NCI-H146 (cell line): ENCODE measurements at regions not wholly inside any gene's neighbourhood (a gene's known extent, or its start where the extent isn't known, plus 50 kb on each side); places are given as distances from the start of the nearest gene placed in this dataset.

Experiments
- DNase-seq: peaks from one replicate; lab custom pipeline; 2025; lab: John Stamatoyannopoulos, UW

- peak; percentile 0 for DNase-seq
These were observed 833.6 kb upstream of the AGA start for GRCh38 chr4:178275671-178276360.

DNA sequence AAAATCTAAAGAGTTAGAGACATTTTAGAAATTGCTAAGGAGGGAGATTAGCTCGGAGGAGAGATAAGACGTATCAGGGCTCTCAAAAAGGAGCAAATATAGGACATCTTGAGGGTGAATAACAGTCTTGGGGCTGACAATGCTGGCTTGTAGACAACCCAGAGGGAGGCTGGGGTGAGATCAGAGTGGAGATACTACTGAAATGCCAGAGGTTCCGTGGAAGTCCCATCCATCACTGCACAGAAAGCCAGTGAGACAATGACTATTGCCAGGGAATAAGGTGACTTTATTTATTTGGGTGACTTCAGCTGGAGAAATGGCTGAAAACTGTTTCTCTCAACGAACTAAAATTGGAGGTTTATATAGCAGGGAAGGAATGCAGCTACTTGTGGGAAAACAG is 838.1 kb upstream of the AGA start:
- DNase-seq = no peak

GRCh38 chr4:178288462-178288861 is 846.2 kb upstream of the AGA start:
- DNase-seq = no peak

GRCh38 chr4:178293601-178294000 is 851.4 kb upstream of the AGA start:
- DNase-seq = no peak

GRCh38 chr4:178296669-178297068 is 854.4 kb upstream of the AGA start:
- DNase-seq = peak; percentile 1

GRCh38 chr4:178306565-178306964 is 864.3 kb upstream of the AGA start:
- DNase-seq = no peak

DNA sequence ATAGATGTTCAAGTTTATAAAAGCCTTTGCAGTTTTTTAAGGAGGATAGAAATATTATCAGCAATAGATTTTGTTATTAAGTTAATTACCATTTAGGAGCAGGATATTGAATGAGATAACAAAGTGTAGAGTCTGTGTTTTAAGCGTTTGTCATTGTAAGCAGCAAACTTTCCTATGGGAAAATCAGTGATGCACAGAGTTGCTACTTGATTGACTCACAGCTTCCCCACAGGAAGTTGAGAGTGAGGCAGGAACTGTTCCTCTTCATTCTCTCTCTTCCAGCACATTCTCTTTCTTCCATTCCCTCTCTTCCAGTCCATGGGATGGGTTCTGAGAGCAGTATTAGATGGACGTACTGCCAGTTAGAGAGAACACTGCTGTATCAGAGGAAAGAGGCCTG is 867.7 kb upstream of the AGA start:
- no peak for DNase-seq

- DNase-seq = no peak
These were observed 869.8 kb upstream of the AGA start for GRCh38 chr4:178311997-178312396.

DNA sequence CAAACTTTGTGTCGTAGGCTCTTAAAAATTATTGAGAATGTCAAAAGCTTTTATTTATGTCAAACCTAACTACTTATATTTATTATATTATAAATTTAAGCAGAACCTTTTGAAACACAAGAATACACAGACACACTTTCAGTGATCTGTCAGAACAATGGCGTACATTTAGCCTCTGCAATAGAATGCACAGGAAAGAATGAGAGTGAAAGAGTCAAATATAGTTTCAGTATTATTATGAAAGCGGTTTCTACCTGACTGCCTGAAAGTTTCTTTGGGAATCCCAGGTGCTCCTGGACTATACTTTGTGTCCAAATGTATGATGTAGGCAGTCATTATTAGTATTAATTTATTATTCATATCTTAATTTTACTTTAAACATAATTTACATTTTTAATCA is 872.0 kb upstream of the AGA start:
- DNase-seq = no peak

DNA sequence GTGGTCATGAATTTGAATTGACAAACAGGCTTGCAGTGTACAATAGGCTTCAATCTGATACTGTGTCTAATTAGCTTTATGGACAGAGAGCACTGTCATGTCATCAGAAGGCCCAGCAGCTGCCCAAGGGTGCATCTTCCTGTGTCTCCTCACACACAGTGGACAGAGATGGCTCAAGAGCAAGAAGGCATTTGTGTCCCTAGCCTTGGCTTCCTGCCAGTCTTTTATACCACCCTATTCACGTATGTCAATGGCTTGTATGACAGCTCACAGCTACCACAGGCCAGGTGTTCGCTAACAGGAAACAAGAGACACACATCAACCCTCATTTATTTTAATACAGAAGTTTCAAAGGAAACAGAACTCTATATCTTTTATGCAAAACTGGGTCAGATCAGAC is 874.0 kb upstream of the AGA start:
- DNase-seq = peak; percentile 62

GRCh38 chr4:178320003-178320402 is 877.8 kb upstream of the AGA start:
- DNase-seq = no peak

DNA sequence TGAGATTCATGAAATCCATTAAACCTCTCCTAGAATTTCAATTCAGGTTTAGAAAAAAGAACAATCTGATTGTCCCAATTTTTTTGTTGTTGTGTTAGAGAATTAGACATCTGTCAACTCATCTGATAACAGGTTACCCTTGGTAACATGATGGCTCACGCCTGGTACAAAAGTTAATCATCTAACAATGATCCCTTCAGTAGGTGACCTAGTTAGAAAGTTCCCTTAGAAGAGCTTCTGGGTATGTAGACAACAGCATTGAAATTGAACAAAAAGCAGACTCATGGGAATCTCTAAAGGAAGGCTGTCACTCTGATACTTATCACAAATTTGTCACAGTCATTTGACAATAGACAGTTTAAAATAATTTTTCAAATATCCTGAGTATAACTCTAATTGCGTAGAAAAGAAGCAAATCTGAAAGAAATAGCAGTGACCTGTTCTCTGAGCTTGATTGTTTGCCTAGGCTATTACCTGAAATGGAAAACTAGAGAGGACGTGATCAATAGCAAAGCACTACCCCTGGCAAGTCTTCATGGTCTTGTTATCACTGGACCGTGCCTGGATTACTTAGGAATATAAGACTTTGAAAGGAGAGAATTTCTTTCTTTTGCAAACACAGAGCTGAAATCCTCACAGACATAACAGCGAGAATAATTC is 880.4 kb upstream of the AGA start:
- DNase-seq = no peak

DNA sequence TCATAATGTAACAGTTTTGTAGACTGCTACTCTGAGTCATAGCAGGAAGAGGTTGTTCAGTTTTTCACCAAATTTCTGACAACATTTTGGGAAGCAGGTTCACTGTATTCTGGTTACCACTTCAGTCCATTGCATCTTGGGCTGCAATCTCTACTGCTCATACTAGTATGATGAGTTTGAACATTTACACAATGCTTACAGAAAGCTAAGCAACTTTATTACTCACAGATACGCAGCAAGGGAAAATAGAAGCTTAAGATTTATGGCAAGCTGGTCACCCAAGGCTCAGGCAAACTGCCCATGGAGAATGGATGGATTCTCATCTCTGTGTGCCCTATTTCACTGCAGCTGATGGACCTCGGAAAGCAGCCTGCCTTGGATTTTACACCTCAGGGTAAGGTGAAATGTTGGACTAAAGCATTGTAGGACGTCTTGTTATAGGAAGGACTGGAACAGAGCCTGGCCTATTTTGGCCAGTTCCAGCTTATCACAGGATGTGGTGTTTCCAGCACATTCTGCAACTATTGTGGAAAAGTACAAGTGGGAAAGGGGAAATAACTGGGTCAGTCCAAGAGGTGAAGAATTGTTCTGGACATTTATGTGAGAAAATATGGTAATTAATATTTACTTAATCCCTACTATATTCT is 887.1 kb upstream of the AGA start:
- no peak for DNase-seq

DNA sequence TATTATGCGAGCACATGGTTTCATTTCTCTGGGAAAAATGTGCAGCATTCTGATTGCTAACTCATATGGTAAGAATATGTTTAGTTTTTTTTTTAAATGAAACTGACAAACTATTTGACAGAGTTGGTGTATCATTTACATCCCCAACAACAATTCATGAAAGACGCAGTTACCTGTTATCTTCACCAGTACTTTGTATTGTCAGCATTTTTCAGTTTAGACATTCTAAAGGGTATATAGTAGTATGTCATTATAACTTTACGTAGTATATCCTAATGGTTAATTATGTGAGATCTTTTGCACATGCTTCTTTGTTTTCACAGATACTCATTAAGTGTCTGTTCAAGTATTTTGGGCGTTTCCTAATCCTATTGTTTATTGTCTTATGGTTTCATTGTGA is 891.1 kb upstream of the AGA start:
- no peak for DNase-seq

GRCh38 chr4:178339769-178340168 is 897.5 kb upstream of the AGA start:
- no peak for DNase-seq

DNA sequence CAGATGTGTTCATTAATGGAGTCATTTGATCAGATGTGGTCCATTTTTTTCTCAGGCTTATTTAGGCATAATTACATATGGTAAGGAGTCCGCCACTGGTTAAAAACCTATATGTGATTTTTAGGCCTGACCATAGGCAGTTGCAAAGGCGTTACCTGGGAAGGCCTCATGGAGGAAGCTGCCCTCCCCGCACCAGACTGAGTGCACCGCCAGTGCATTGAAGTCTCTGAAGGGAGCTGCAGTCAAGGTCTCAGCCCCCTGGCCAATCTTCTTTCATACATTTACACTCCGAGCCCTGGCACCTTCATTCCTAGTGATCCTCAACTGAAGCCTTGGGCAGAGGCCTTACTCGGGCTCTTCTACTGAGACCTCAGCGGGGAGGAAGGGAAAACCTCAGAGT is 898.2 kb upstream of the AGA start:
- no peak for DNase-seq

DNA sequence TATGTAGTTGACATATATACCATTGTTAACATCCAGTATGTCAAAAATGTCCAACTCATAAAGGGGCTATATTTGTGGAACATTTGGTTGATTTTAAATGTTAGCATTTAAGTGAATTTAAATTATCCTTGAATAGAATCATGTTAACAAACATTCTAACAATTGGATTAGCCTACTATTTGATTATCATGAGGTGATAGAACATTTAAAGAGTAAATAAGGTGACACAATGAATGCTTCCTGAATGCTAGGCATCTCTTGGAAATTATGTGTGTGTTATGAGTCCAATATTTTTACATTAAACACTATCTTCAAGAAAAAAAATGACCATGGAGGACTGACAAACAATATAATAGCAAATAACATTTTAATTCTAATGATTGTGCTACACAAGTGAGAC is 901.9 kb upstream of the AGA start:
- no peak for DNase-seq

DNA sequence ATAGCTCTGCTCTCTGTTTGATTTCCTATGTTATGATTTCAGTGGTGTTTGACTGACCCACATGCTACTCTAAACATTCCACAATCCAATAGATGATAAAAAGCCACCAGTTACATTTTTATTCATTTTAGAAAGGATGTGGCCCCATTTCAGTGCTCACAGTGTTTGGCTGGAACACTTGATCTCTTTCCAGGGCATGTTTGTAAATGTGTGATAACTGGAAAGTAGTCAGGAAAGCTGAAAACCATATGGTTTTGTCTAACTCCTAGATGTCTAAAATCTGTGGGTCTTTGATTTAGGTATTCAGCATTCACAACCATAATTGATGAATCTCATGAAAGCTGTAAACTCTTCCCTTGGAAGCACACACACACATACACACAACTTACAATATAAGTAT is 904.9 kb upstream of the AGA start:
- DNase-seq = no peak

DNA sequence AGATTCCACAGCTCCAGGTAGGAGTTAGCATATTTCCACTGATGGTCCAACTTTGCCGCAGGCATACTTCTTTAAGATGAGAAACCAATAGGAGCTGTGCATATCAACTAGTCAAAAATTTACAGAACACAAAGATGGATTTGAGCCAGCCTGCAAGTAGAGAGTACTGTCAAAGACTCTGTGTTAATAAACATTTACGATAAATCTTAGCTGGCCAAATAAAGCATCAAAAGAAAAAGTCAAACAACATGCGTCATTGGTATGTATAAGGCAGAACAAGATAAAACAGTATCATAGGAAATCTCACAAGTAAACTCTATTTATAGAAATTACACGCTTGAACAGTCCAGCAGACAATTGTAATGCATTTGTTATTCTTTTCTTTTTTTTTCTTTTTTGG is 907.4 kb upstream of the AGA start:
- no peak for DNase-seq

DNA sequence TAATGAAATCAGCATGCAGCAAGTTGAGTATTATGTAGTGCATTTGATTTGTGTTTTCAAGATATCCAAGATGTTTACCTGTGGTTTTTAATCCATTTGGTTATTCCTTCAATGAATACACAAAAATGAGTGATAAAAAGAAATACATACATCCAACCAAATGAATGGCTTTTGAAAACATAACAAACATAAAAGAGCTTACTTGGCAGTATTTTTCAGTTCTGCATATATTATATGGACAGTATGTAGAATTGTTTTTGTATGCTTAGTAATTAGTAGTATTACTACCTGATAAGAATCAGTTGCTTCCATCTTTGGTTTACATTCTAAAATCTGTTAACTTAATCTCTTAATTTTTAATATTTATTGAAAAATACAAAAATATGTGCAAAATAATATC is 908.9 kb upstream of the AGA start:
- no peak for DNase-seq

DNA sequence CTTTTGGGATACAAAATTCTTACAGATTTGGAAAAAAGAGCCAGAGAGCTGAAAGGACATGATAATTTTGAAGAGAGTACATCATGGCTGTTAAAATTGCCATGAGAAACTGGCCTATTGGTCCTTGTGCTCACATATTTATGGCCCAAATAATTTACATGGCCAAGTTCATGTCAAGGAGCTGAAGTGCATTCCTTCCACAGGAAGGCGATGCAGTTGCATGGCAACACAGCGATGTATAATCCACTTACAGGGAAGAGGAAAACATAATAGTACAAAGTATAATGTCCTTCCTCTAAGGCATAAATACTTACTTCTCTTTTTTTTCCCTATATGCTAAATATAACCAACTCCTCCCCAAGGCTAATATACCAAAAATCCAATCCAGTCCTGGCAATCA is 914.5 kb upstream of the AGA start:
- DNase-seq = no peak

GRCh38 chr4:178385481-178385880 is 943.2 kb upstream of the AGA start:
- no peak for DNase-seq

DNA sequence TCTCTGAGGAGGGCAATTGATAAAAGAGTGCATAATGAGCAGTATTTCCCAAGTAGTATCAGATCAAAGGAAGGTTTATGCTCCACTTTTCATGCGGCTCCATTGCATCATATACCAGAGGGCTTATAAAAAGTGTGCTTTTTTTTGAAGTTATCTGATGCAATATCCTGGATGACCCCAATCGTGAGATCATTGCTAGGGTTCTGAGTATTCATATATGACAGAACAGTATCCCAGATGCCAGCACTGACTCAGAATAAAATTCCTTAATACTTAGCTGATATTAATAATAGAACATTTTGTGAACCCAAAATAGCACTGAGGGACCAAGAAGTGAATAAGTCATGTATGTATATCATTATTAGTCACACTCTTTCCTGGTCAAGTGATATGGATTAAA is 945.5 kb upstream of the AGA start:
- no peak for DNase-seq

DNA sequence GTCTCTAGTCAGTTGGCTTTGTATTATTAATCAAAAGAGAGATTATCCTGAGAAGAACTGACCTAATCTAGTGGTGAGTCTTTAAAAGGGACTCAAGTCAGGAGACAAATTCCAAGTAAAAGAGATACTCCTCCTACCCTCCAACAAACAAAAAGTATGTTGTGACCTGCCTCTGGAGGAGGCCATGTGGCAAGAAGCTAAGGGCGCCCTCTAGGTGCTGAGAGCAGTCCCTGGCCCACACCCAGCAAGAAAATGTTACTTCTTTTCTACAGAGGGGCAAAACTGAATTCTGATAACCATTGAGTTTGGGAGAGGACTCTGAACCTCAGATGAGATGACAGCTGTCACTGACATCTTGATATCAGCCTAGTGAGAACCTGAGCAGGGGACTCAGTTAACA is 953.6 kb upstream of the AGA start:
- no peak for DNase-seq
